ENCODE measurements at regions not wholly inside any gene's neighbourhood (a gene's known extent, or its start where the extent isn't known, plus 50 kb on each side); places are given as distances from the start of the nearest gene placed in this dataset.

DNA sequence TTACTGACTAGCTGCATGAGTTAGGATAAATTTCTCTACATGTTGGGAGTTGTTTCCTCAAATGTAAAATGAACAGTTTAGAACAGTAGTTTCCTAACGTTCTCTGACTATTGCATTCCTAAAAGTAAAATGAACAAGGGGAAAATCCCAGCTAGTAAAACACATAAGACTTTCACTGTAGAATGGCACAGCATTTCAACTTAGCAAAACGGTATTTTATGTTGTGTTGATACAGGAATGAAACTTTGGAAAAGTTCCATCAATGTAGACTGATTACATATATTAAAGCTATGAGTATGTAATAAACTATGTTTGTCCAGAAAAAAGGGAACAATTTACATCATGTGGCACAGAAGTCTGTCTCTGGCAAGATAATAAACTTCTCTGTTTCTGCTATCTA is 297.4 kb upstream of the EPHA3 start:
- H3K4me3 ChIP-seq = no peak overlapping the region
- no peak for DNase-seq (ENCODE audit: low read depth, low spot score)
- no peak overlapping the region for H3K27ac ChIP-seq (ENCODE audit: control insufficient read depth, insufficient read depth)
- ChIA-PET RAD21 (ENCODE audit: unreplicated experiment) (no interaction called here), POLR2A (no interaction called here), CTCF (no interaction called here), SMC1A (ENCODE audit: uncharacterized antibody, unreplicated experiment) (interaction anchor here (0.8 kb wide), 1 partner anchor 112 kb away, joined by 3 read pairs; no protein-coding TSS in a partner anchor)
- TF ChIP-seq ZSCAN29 (IDR thresholded peaks at IDR 0.05) (no peak), FOXK2 (IDR thresholded peaks at IDR 0.05) (no peak), CEBPZ (IDR thresholded peaks at IDR 0.05; ENCODE audit: low read depth, low read length) (no peak), E4F1 (IDR thresholded peaks at IDR 0.05; ENCODE audit: borderline replicate concordance, partially characterized antibody) (no peak), SMAD5 (IDR thresholded peaks at IDR 0.05; ENCODE audit: low read depth) (no peak), STAT3 (IDR thresholded peaks at IDR 0.05; ENCODE audit: low read depth, low read length) (no peak), NFYA (IDR thresholded peaks at IDR 0.05; ENCODE audit: borderline replicate concordance, low read depth, low read length) (no peak), YBX1 (IDR thresholded peaks at IDR 0.05) (no peak), RAD51 (IDR thresholded peaks at IDR 0.05) (no peak)
- TF ChIP-seq, protein P1, sequence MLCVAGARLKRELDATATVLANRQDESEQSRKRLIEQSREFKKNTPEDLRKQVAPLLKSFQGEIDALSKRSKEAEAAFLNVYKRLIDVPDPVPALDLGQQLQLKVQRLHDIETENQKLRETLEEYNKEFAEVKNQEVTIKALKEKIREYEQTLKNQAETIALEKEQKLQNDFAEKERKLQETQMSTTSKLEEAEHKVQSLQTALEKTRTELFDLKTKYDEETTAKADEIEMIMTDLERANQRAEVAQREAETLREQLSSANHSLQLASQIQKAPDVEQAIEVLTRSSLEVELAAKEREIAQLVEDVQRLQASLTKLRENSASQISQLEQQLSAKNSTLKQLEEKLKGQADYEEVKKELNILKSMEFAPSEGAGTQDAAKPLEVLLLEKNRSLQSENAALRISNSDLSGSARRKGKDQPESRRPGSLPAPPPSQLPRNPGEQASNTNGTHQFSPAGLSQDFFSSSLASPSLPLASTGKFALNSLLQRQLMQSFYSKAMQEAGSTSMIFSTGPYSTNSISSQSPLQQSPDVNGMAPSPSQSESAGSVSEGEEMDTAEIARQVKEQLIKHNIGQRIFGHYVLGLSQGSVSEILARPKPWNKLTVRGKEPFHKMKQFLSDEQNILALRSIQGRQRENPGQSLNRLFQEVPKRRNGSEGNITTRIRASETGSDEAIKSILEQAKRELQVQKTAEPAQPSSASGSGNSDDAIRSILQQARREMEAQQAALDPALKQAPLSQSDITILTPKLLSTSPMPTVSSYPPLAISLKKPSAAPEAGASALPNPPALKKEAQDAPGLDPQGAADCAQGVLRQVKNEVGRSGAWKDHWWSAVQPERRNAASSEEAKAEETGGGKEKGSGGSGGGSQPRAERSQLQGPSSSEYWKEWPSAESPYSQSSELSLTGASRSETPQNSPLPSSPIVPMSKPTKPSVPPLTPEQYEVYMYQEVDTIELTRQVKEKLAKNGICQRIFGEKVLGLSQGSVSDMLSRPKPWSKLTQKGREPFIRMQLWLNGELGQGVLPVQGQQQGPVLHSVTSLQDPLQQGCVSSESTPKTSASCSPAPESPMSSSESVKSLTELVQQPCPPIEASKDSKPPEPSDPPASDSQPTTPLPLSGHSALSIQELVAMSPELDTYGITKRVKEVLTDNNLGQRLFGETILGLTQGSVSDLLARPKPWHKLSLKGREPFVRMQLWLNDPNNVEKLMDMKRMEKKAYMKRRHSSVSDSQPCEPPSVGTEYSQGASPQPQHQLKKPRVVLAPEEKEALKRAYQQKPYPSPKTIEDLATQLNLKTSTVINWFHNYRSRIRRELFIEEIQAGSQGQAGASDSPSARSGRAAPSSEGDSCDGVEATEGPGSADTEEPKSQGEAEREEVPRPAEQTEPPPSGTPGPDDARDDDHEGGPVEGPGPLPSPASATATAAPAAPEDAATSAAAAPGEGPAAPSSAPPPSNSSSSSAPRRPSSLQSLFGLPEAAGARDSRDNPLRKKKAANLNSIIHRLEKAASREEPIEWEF (IDR thresholded peaks at IDR 0.05; ENCODE audit: insufficient replicate concordance, low read depth, low read length) = no peak
- TF ChIP-seq, protein P2, sequence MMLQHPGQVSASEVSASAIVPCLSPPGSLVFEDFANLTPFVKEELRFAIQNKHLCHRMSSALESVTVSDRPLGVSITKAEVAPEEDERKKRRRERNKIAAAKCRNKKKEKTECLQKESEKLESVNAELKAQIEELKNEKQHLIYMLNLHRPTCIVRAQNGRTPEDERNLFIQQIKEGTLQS (IDR thresholded peaks at IDR 0.05; ENCODE audit: borderline replicate concordance, extremely low read depth, low read depth, low read length) = no peak
- intact Hi-C loops (cut with micrococcal nuclease; ENCODE audit: unreplicated experiment) = no loop called here
- no peaks in the 10 kb centered on the region for H3K9me3 ChIP-seq (replicated peaks; ENCODE audit: control insufficient read depth, insufficient read depth, low read length)
- no peak overlapping the region for H3K9ac ChIP-seq (ENCODE audit: control insufficient read depth, insufficient read depth, low read length)
- no peak for ATAC-seq
- no peaks in the 10 kb centered on the region for H3K79me2 ChIP-seq (ENCODE audit: control insufficient read depth, insufficient read depth, low read length)
- H4K20me1 ChIP-seq (ENCODE audit: control insufficient read depth, insufficient read depth) = no peaks in the 10 kb centered on the region
- in situ Hi-C loops (cut with MboI) = no loop called here
- no peak overlapping the region for H3K4me2 ChIP-seq (ENCODE audit: control insufficient read depth, insufficient read depth)
- FAIRE-seq = no peak
- 0% methylated on average over 2 of the region's 2 CpGs for WGBS (ENCODE audit: insufficient coverage, insufficient replicate concordance, low lambda C conversion rate, missing lambda C conversion rate)
- BruUV-seq (replicated peaks) = no TSS peak
- no peaks in the 10 kb centered on the region for H3K27me3 ChIP-seq (replicated peaks in 1 of 2; ENCODE audit: control insufficient read depth in 2 of 2, insufficient read depth in 2 of 2, low read length in 1 of 2)
- H3K4me1 ChIP-seq (ENCODE audit: control insufficient read depth, insufficient read depth, low read length) = no peaks in the 10 kb centered on the region
- no peaks in the 10 kb centered on the region for H3K36me3 ChIP-seq (ENCODE audit: control insufficient read depth in 2 of 2, insufficient read depth in 2 of 2, low read length in 1 of 2)
- no peak overlapping the region for H2AFZ ChIP-seq (ENCODE audit: control insufficient read depth, low read depth, low read length)

All from GM12878 (cell line).